GM19455 (cell line): ENCODE measurements at regions not wholly inside any gene's neighbourhood (a gene's known extent, or its start where the extent isn't known, plus 50 kb on each side); places are given as distances from the start of the nearest gene placed in this dataset.

Experiments
- ATAC-seq: cut with Tn5 transposase; IDR thresholded peaks from one replicate; pipeline ENCODE4 v1.9.1; 2021; ENCODE audit not compliant: unreplicated experiment

DNA sequence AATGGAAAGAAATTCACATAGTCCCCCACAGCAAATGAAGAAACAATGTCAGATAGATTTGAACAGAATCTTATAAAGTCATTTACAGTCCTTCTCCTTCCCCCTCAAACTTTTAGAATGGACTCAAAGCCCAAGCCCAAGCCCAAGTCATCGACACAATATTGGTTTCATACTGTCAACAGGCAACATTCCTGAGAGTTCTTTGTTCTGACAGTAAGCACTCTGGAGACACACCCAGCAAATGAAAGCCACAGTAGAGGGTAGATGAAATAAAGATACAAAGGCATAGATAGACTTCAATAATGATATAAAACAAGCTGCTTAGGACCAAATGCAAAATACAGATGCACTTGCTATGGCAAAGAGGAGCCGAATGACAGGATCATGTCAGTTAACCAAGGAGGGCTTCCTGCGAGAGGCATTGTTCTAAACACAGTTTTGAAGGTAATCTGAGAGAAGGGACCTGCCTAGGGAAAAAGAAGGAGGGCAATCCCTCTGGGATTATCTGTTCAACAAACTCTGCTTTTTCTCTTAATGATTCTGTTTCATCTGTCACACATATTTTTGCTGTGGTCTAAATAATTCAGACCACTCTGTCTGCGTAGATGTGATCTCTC lies 97.1 kb upstream of the MAP4K3 start:
- no peak for ATAC-seq

DNA sequence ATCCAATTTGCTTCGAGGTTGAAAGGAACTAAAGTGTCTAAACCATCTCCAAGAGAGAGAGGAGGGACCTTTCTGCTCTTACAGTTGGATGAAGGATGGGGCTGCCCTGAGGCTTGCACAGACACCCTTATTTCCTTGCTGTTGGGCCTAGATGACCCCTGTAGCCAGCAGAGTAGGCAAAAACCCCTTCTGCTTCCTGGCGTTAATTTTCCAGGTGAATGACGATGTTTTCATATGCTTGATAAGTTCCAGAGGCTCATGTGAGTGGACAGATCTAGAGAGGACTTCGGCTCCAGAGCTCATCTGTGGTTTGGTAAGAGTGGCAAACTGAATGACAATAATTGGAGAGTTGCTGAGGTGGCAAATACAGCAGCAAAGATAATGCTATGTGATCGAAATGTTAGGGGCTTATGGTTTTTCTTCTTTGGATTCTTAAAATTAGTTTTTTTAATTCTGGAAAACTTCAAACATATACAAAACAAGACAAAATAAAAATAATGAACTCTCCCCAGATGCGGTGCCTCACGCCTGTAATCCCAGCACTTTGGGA lies 98.6 kb upstream of the MAP4K3 start:
- ATAC-seq = no peak

GRCh38 chr2:39537150-39537549 lies 100.1 kb upstream of the MAP4K3 start:
- no peak for ATAC-seq

DNA sequence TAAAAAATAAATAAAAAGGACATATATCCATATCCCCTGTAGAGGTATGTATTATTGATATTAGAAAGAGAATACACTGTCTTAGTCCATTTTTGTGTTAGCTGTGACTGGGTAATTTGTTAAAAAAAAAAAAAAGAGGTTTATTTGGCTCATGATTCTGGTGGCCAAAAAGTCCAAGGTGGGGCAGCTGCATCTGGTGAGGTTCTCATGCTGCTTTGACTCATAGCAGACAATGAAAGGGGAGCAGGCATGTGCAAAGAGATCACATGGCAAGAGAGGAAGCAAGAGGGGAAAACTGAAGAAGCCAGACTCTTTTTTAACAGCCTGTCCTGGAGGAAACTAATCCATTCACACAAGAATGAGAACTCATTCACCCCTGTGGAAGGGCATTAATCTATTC lies 101.6 kb upstream of the MAP4K3 start:
- no peak for ATAC-seq

GRCh38 chr2:39540414-39540813 lies 103.3 kb upstream of the MAP4K3 start:
- ATAC-seq = no peak

- no peak for ATAC-seq
Observed at GRCh38 chr2:39541011-39541930, 104.2 kb upstream of the MAP4K3 start.

DNA sequence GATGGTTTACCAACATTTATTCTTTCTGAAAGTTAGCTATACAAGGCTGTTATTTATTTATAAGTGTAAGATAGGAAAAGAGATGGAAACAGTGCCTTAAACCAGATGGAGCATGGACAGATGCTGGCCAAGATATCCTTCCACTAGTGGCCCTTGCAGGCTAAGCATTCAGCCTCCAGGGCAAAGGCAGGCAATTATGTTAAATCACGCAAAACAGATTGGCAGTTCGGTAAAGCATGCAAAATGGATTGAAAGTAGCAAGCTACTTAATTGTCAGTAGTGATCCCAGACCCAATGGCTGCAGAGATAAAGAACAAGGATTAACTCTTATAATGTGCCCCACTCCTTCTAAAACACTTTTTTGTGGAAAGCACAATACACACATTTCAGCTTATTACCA lies 105.4 kb upstream of the MAP4K3 start:
- ATAC-seq = no peak

GRCh38 chr2:39545957-39546356 lies 108.9 kb upstream of the MAP4K3 start:
- no peak for ATAC-seq

- no peak for ATAC-seq
Observed at GRCh38 chr2:39546409-39546808, 109.3 kb upstream of the MAP4K3 start.

DNA sequence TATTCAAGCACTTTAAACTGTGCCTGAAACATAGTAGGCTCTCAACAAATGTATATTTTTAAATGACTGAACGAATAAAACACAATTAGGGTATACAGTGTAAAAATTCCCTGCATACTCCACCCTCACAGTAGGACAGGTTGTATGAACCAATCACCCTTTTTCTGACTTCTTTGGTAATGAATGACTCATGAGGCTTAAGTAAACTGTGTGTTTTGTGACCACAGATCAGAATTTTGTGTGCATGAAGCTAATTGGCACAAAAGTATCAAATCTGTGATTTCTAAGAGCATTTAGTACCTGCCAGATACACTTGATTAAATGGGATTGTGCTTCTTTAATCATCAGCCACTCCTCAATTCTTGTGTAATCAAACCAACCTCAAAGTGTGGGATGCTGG lies 109.9 kb upstream of the MAP4K3 start:
- no peak for ATAC-seq

GRCh38 chr2:39547811-39548719 lies 111.0 kb upstream of the MAP4K3 start:
- ATAC-seq = no peak

DNA sequence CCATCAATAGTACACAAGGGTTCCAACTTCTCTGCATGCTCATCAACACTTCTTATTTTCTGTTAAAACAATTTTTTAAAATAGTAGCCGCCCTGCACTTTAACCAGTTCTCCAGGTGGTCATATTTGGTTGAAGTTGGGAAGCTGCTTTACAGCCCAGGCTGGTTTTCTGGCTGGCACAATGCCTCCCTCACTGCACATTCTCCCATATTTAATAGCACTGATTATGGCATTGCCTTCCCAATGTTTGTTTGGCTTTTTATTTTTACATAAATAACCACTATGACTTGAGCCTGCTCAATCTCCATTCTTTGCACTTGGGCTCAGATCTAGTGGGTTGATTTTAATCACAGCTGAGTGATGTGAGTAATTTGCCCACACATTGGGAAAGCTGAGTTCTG lies 111.9 kb upstream of the MAP4K3 start:
- no peak for ATAC-seq

GRCh38 chr2:39549718-39550464 lies 112.8 kb upstream of the MAP4K3 start:
- no peak for ATAC-seq

DNA sequence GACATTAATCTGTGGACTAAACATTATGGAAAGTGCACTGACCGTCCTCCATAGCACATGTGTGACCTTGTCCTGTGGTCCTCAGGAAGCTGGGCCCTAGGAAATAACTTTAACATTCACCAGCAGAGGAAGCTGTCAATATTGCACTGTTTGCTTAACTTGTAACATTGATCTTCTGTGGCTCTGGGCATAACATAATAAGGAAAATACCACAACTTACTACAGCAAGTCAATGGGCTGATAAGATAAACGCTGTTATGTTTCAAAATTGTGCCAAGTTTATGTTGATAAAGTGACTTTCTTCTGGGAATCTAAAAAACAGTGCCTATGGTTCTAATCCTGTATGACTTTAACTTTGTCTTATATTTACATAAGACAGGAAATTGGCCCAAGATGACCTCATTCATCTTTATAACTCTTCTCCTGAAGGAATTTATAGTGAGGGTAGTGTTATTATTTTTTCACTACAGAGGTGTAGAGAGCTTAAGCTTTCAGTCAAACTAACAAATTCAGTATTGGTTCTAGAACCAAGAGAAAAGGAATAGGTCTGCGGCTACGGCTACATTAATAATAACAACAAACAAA lies 113.7 kb upstream of the MAP4K3 start:
- no peak for ATAC-seq

- ATAC-seq = no peak
Observed at GRCh38 chr2:39558906-39559305, 106.8 kb upstream of the TMEM178A start.

- no peak for ATAC-seq
Observed at GRCh38 chr2:39563572-39563971, 102.1 kb upstream of the TMEM178A start.

GRCh38 chr2:39567507-39567906 lies 98.2 kb upstream of the TMEM178A start:
- ATAC-seq = no peak

DNA sequence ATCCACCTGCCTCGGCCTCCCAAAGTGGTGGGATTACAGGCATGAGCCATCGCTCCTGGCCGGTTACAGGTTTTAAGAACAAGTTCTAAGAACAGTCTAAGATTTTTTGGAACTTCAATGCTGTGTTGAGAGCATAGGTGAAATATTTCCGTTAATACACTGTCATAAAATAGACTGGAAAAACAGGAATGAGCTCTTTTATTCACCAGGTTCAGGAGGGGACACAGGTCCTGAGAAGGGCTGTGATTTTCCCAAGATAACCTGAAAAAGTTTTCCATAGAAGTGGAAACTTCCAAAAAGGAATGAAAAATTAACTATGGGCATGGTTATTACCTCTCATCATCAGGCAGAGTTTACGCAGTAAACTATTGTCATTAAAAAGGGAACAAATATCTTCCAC lies 97.6 kb upstream of the TMEM178A start:
- ATAC-seq = no peak

GRCh38 chr2:39568561-39569006 lies 97.1 kb upstream of the TMEM178A start:
- no peak for ATAC-seq

DNA sequence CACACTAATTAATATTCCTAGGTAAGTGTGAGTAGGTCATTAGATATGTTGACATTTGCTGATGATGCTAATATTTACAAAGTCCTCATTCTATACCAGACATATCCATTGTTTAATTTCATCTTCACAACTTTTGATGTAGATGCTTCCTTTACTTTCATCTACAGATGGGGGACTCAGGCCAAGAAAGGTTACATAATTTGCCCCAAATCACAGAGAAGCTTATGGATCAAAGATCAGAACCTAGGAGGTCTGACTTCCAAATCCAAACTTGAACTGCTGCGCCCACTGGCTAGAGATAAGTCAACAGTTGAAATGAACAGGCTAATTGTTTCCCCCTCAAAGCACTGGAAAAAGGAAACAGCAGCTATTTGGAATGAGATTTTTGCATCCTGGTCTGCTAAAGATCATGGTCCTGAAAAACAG lies 95.6 kb upstream of the TMEM178A start:
- ATAC-seq = no peak
